ENCODE measurements at regions not wholly inside any gene's neighbourhood (a gene's known extent, or its start where the extent isn't known, plus 50 kb on each side); places are given as distances from the start of the nearest gene placed in this dataset.

DNA sequence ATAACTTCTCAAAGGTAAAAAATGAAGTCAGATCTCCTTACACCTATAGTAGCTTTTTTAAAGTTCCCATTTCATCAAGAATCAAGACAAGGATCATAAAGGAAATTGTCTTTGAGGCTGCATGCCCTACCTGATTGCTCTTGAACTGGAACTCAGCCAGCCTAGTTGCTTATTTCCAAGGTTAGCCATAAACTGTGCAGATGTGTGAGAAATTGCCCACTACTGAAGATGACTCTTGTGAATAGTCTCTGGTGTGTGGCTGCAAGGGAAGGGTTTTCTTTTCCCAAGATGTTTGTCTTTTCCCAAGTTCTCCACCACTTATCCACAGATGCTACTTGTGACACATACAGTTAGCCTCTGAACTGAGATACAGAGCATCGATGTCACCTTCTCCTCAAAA, 81.7 kb upstream of the DUSP10 start:
- H3K4me3 Mint-ChIP-seq, result no peak overlapping the region
- H3K27ac Mint-ChIP-seq, result no peak overlapping the region
- POLR2A ChIA-PET, result no interaction called here
- TF ChIP-seq, protein P1, sequence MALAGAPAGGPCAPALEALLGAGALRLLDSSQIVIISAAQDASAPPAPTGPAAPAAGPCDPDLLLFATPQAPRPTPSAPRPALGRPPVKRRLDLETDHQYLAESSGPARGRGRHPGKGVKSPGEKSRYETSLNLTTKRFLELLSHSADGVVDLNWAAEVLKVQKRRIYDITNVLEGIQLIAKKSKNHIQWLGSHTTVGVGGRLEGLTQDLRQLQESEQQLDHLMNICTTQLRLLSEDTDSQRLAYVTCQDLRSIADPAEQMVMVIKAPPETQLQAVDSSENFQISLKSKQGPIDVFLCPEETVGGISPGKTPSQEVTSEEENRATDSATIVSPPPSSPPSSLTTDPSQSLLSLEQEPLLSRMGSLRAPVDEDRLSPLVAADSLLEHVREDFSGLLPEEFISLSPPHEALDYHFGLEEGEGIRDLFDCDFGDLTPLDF (CRISPR knock-in tag; IDR thresholded peaks at IDR 0.05), result no peak
- TF ChIP-seq EMX1 (CRISPR knock-in tag; IDR thresholded peaks at IDR 0.05) (no peak), ETV6 (CRISPR knock-in tag; IDR thresholded peaks at IDR 0.05) (no peak), SMAD4 (CRISPR knock-in tag; IDR thresholded peaks at IDR 0.05) (no peak), NFE2L1 (CRISPR knock-in tag; IDR thresholded peaks at IDR 0.05) (no peak), FOXJ3 (CRISPR knock-in tag; IDR thresholded peaks at IDR 0.05; ENCODE audit: borderline replicate concordance) (no peak), NR3C1 (CRISPR knock-in tag; conservative IDR thresholded peaks at IDR 0.05; ENCODE audit: low read depth) (no peak), RORB (CRISPR knock-in tag; IDR thresholded peaks at IDR 0.05) (no peak), ZNF423 (CRISPR knock-in tag; IDR thresholded peaks at IDR 0.05) (no peak), SMAD3 (CRISPR knock-in tag; IDR thresholded peaks at IDR 0.05; ENCODE audit: borderline replicate concordance) (no peak), TCF7 (CRISPR knock-in tag; IDR thresholded peaks at IDR 0.05; ENCODE audit: low read depth) (no peak)
- TF ChIP-seq, protein P2, sequence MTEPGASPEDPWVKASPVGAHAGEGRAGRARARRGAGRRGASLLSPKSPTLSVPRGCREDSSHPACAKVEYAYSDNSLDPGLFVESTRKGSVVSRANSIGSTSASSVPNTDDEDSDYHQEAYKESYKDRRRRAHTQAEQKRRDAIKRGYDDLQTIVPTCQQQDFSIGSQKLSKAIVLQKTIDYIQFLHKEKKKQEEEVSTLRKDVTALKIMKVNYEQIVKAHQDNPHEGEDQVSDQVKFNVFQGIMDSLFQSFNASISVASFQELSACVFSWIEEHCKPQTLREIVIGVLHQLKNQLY (CRISPR knock-in tag; IDR thresholded peaks at IDR 0.05), result no peak
- TF ChIP-seq, protein P3, sequence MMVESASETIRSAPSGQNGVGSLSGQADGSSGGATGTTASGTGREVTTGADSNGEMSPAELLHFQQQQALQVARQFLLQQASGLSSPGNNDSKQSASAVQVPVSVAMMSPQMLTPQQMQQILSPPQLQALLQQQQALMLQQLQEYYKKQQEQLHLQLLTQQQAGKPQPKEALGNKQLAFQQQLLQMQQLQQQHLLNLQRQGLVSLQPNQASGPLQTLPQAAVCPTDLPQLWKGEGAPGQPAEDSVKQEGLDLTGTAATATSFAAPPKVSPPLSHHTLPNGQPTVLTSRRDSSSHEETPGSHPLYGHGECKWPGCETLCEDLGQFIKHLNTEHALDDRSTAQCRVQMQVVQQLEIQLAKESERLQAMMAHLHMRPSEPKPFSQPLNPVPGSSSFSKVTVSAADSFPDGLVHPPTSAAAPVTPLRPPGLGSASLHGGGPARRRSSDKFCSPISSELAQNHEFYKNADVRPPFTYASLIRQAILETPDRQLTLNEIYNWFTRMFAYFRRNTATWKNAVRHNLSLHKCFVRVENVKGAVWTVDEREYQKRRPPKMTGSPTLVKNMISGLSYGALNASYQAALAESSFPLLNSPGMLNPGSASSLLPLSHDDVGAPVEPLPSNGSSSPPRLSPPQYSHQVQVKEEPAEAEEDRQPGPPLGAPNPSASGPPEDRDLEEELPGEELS (CRISPR knock-in tag; IDR thresholded peaks at IDR 0.05), result no peak
- TF ChIP-seq, protein P4, sequence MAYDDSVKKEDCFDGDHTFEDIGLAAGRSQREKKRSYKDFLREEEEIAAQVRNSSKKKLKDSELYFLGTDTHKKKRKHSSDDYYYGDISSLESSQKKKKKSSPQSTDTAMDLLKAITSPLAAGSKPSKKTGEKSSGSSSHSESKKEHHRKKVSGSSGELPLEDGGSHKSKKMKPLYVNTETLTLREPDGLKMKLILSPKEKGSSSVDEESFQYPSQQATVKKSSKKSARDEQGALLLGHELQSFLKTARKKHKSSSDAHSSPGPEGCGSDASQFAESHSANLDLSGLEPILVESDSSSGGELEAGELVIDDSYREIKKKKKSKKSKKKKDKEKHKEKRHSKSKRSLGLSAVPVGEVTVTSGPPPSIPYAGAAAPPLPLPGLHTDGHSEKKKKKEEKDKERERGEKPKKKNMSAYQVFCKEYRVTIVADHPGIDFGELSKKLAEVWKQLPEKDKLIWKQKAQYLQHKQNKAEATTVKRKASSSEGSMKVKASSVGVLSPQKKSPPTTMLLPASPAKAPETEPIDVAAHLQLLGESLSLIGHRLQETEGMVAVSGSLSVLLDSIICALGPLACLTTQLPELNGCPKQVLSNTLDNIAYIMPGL (CRISPR knock-in tag; IDR thresholded peaks at IDR 0.05), result no peak
- TF ChIP-seq, protein P5, sequence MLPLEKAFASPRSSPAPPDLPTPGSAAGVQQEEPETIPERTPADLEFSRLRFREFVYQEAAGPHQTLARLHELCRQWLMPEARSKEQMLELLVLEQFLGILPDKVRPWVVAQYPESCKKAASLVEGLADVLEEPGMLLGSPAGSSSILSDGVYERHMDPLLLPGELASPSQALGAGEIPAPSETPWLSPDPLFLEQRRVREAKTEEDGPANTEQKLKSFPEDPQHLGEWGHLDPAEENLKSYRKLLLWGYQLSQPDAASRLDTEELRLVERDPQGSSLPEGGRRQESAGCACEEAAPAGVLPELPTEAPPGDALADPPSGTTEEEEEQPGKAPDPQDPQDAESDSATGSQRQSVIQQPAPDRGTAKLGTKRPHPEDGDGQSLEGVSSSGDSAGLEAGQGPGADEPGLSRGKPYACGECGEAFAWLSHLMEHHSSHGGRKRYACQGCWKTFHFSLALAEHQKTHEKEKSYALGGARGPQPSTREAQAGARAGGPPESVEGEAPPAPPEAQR (CRISPR knock-in tag; IDR thresholded peaks at IDR 0.05), result no peak
- no peaks in the 10 kb centered on the region for H3K27me3 Mint-ChIP-seq (ENCODE audit: low read depth)
- ATAC-seq, result no peak
- CTCF ChIA-PET, result no interaction called here
- H3K36me3 Mint-ChIP-seq, result peaks cover 6% of the 10 kb centered on the region; the same call in 1 of the 2 replicates
- H3K4me1 Mint-ChIP-seq, result peaks cover 20% of the 10 kb centered on the region
- peaks cover 8% of the 10 kb centered on the region for H3K9me3 Mint-ChIP-seq
- DNase-seq (ENCODE audit: low spot score), result no peak

DNA sequence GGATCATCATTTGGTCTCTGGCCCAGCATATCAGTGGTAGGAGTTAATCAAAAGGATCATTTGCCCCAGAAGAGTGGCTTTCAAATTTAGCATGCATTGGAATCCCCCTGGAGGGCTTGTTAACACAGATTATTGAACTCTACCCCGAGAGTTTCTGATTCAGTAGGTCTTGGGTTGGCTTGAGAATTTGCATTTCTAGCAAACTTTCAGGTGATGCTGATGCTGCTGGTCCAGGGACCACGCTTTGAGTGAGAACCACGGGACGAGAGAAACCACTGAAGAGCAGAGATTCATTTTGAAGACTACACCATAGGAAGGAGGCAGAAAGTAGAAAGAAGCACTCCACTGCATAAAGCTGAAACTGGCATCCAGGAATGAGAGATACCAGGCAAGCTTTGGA, 81.3 kb upstream of the DUSP10 start:
- no peak overlapping the region for H3K27ac Mint-ChIP-seq
- peaks cover 15% of the 10 kb centered on the region for H3K4me1 Mint-ChIP-seq
- peaks cover 8% of the 10 kb centered on the region for H3K9me3 Mint-ChIP-seq
- no peak overlapping the region for H3K4me3 Mint-ChIP-seq
- ATAC-seq, result no peak
- CTCF ChIA-PET, result no interaction called here
- no peak for DNase-seq (ENCODE audit: low spot score)
- POLR2A ChIA-PET, result no interaction called here
- H3K36me3 Mint-ChIP-seq, result peaks cover 6% of the 10 kb centered on the region; the same call in 1 of the 2 replicates
- no peaks in the 10 kb centered on the region for H3K27me3 Mint-ChIP-seq (ENCODE audit: low read depth)
- TF ChIP-seq IRF2 (CRISPR knock-in tag; IDR thresholded peaks at IDR 0.05; ENCODE audit: borderline replicate concordance, low read depth) (no peak), JUN (CRISPR knock-in tag; IDR thresholded peaks at IDR 0.05) (no peak), ZNF423 (CRISPR knock-in tag; IDR thresholded peaks at IDR 0.05) (no peak)
- TF ChIP-seq, protein P6, sequence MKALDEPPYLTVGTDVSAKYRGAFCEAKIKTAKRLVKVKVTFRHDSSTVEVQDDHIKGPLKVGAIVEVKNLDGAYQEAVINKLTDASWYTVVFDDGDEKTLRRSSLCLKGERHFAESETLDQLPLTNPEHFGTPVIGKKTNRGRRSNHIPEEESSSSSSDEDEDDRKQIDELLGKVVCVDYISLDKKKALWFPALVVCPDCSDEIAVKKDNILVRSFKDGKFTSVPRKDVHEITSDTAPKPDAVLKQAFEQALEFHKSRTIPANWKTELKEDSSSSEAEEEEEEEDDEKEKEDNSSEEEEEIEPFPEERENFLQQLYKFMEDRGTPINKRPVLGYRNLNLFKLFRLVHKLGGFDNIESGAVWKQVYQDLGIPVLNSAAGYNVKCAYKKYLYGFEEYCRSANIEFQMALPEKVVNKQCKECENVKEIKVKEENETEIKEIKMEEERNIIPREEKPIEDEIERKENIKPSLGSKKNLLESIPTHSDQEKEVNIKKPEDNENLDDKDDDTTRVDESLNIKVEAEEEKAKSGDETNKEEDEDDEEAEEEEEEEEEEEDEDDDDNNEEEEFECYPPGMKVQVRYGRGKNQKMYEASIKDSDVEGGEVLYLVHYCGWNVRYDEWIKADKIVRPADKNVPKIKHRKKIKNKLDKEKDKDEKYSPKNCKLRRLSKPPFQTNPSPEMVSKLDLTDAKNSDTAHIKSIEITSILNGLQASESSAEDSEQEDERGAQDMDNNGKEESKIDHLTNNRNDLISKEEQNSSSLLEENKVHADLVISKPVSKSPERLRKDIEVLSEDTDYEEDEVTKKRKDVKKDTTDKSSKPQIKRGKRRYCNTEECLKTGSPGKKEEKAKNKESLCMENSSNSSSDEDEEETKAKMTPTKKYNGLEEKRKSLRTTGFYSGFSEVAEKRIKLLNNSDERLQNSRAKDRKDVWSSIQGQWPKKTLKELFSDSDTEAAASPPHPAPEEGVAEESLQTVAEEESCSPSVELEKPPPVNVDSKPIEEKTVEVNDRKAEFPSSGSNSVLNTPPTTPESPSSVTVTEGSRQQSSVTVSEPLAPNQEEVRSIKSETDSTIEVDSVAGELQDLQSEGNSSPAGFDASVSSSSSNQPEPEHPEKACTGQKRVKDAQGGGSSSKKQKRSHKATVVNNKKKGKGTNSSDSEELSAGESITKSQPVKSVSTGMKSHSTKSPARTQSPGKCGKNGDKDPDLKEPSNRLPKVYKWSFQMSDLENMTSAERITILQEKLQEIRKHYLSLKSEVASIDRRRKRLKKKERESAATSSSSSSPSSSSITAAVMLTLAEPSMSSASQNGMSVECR (CRISPR knock-in tag; IDR thresholded peaks at IDR 0.05; ENCODE audit: borderline replicate concordance), result no peak
- TF ChIP-seq, protein P2 (CRISPR knock-in tag; IDR thresholded peaks at IDR 0.05), result no peak
- TF ChIP-seq, protein P7, sequence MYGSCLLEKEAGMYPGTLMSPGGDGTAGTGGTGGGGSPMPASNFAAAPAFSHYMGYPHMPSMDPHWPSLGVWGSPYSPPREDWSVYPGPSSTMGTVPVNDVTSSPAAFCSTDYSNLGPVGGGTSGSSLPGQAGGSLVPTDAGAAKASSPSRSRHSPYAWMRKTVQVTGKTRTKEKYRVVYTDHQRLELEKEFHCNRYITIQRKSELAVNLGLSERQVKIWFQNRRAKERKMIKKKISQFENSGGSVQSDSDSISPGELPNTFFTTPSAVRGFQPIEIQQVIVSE (CRISPR knock-in tag; IDR thresholded peaks at IDR 0.05; ENCODE audit: borderline replicate concordance), result no peak
- TF ChIP-seq, protein P8, sequence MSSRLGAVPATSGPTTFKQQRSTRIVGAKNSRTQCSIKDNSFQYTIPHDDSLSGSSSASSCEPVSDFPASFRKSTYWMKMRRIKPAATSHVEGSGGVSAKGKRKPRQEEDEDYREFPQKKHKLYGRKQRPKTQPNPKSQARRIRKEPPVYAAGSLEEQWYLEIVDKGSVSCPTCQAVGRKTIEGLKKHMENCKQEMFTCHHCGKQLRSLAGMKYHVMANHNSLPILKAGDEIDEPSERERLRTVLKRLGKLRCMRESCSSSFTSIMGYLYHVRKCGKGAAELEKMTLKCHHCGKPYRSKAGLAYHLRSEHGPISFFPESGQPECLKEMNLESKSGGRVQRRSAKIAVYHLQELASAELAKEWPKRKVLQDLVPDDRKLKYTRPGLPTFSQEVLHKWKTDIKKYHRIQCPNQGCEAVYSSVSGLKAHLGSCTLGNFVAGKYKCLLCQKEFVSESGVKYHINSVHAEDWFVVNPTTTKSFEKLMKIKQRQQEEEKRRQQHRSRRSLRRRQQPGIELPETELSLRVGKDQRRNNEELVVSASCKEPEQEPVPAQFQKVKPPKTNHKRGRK (CRISPR knock-in tag; IDR thresholded peaks at IDR 0.05; ENCODE audit: borderline replicate concordance), result no peak

All from WTC11 (cell line).